ENCODE measurements at regions not wholly inside any gene's neighbourhood (a gene's known extent, or its start where the extent isn't known, plus 50 kb on each side); places are given as distances from the start of the nearest gene placed in this dataset.

- H3K36me3 ChIP-seq (ENCODE audit: control insufficient read depth, insufficient read depth, low read length), result no peaks in the 10 kb centered on the region
- H3K4me3 ChIP-seq (ENCODE audit: insufficient read depth, low read depth, low read length), result no peak overlapping the region
- no peak for DNase-seq
- no TSS peak for BruUV-seq (replicated peaks)
- TF ChIP-seq SMC3 (IDR thresholded peaks at IDR 0.05; ENCODE audit: low read depth, low read length), result no peak
- no peak for TF ChIP-seq RCOR1 (IDR thresholded peaks at IDR 0.05; ENCODE audit: insufficient replicate concordance, low read length)
- no peak for TF ChIP-seq RFX5 (IDR thresholded peaks at IDR 0.05; ENCODE audit: low read depth, low read length)
- TF ChIP-seq BHLHE40 (IDR thresholded peaks at IDR 0.05; ENCODE audit: low read depth, low read length), result no peak
- TF ChIP-seq CHD1 (IDR thresholded peaks at IDR 0.05; ENCODE audit: low read depth, low read length), result no peak
- TF ChIP-seq NFE2L2 (IDR thresholded peaks at IDR 0.05; ENCODE audit: low read depth, low read length), result no peak
- TF ChIP-seq, protein P1, sequence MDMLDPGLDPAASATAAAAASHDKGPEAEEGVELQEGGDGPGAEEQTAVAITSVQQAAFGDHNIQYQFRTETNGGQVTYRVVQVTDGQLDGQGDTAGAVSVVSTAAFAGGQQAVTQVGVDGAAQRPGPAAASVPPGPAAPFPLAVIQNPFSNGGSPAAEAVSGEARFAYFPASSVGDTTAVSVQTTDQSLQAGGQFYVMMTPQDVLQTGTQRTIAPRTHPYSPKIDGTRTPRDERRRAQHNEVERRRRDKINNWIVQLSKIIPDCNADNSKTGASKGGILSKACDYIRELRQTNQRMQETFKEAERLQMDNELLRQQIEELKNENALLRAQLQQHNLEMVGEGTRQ (IDR thresholded peaks at IDR 0.05; ENCODE audit: low read depth, low read length), result no peak
- TF ChIP-seq MAFK (IDR thresholded peaks at IDR 0.05; ENCODE audit: low read depth, low read length), result no peak
- TF ChIP-seq CEBPB (IDR thresholded peaks at IDR 0.05; ENCODE audit: low read depth, low read length), result no peak
- TF ChIP-seq ELK1 (IDR thresholded peaks at IDR 0.05; ENCODE audit: borderline replicate concordance, low read depth, low read length), result no peak
- TF ChIP-seq FOS (IDR thresholded peaks at IDR 0.05; ENCODE audit: low read depth, low read length), result no peak
- no peak for TF ChIP-seq CTCF (conservative IDR thresholded peaks at IDR 0.05; ENCODE audit: low read depth, low read length)
- TF ChIP-seq MAZ (IDR thresholded peaks at IDR 0.05; ENCODE audit: borderline replicate concordance, low read depth, low read length), result no peak
- no peak for TF ChIP-seq MXI1 (IDR thresholded peaks at IDR 0.05; ENCODE audit: borderline replicate concordance, low read depth, low read length)
- H3K23ac ChIP-seq (ENCODE audit: low read depth, low read length), result no peak overlapping the region
- no peak overlapping the region for H2AK9ac ChIP-seq (replicated peaks; ENCODE audit: low read depth, low read length, poor library complexity)
- no peak overlapping the region for H4K91ac ChIP-seq (ENCODE audit: insufficient read depth, low read depth, low read length)
- H3K9ac ChIP-seq (ENCODE audit: low read depth, low read length), result no peak overlapping the region
- H2BK20ac ChIP-seq (ENCODE audit: low read depth, low read length), result no peak overlapping the region
- no peaks in the 10 kb centered on the region for H3K79me1 ChIP-seq (ENCODE audit: low read depth in 1 of 2, low read length in 2 of 2)
- H3K4me2 ChIP-seq (ENCODE audit: low read depth, low read length), result no peak overlapping the region
- no peak overlapping the region for H2BK15ac ChIP-seq (ENCODE audit: low read depth, low read length)
- in situ Hi-C loops (cut with MboI; ENCODE audit: low sequenced_read_pairs) (no loop called here), dilution Hi-C loops (cut with HindIII; ENCODE audit: low sequenced_read_pairs, unreplicated experiment) (no loop called here), intact Hi-C loops (cut with micrococcal nuclease) (no loop called here)
- H3K27me3 ChIP-seq (ENCODE audit: control insufficient read depth, insufficient read depth, low read length), result 0 out of 2 replicates have a peak, but pooled peaks cover 3% of the 10 kb centered on the region
- no peaks in the 10 kb centered on the region for H3K9me3 ChIP-seq (ENCODE audit: control insufficient read depth, insufficient read depth, low read length)
- no peak overlapping the region for H2AFZ ChIP-seq (replicated peaks; ENCODE audit: low read length, poor library complexity)
- no peak overlapping the region for H4K5ac ChIP-seq (ENCODE audit: low read depth, low read length)
- no peaks in the 10 kb centered on the region for H3K4me1 ChIP-seq (ENCODE audit: control insufficient read depth, insufficient read depth, low read length)
- no peak overlapping the region for H2BK120ac ChIP-seq (ENCODE audit: low read depth, low read length)
- H2BK5ac ChIP-seq (ENCODE audit: low read depth, low read length, poor library complexity, severe bottlenecking), result no peak overlapping the region
- H3K14ac ChIP-seq (replicated peaks; ENCODE audit: low read depth, low read length), result no peak overlapping the region
- H3K9me1 ChIP-seq (ENCODE audit: insufficient read depth, low read length), result no peaks in the 10 kb centered on the region
- no peak overlapping the region for H3K27ac ChIP-seq (ENCODE audit: insufficient read depth, low read length)
- H3K18ac ChIP-seq (ENCODE audit: low read depth, low read length), result no peak overlapping the region
- no peak overlapping the region for H2AK5ac ChIP-seq (ENCODE audit: low read depth, low read length)
- H3K56ac ChIP-seq (ENCODE audit: extremely low read depth, insufficient read depth, low read length), result no peak overlapping the region
- no CpG with 5 or more reads among the region's 1 CpG for WGBS, 2 experiments (ENCODE audit: extremely low coverage in 2 of 2, insufficient read length in 1 of 2)
- H4K8ac ChIP-seq (ENCODE audit: low read depth in 2 of 2, low read length in 2 of 2), result no peak overlapping the region
- ATAC-seq (ENCODE audit: low read depth), result no peak
- POLR2A ChIA-PET (ENCODE audit: unreplicated experiment), result no interaction called here
- no peaks in the 10 kb centered on the region for H4K20me1 ChIP-seq (ENCODE audit: insufficient read depth, low read length)
- H3K4ac ChIP-seq (ENCODE audit: low read depth, low read length), result no peak overlapping the region
- CTCF ChIA-PET, result interaction anchor here (0.6 kb wide), 1 partner anchor 918 kb away, joined by 3 read pairs; no protein-coding TSS in a partner anchor
These were observed 168.4 kb upstream of the NHS start for GRCh38 chrX:17206584-17206983.
